GM12874 (cell line): ENCODE measurements at regions not wholly inside any gene's neighbourhood (a gene's known extent, or its start where the extent isn't known, plus 50 kb on each side); places are given as distances from the start of the nearest gene placed in this dataset.

Source experiments
- CTCF ChIP-seq: IDR thresholded peaks from 2 replicates; pipeline ENCODE4 v1.5.1; 2011; ENCODE audit warnings: low read depth, mild to moderate bottlenecking, control low read depth, low read length, moderate library complexity; ENCODE audit not compliant: insufficient read depth

GRCh38 chr10:58996866-58997265 lies 179.6 kb upstream of the PHYHIPL start:
- TF ChIP-seq CTCF, result no peak

GRCh38 chr10:58998924-58999713 lies 177.3 kb upstream of the PHYHIPL start:
- no peak for TF ChIP-seq CTCF

- TF ChIP-seq CTCF, result no peak
Observed at GRCh38 chr10:59000162-59000825, 176.1 kb upstream of the PHYHIPL start.

GRCh38 chr10:59002011-59002410 lies 174.4 kb upstream of the PHYHIPL start:
- no peak for TF ChIP-seq CTCF

- TF ChIP-seq CTCF, result no peak
Observed at GRCh38 chr10:59003203-59003602, 173.2 kb upstream of the PHYHIPL start.

GRCh38 chr10:59004392-59004791 lies 172.1 kb upstream of the PHYHIPL start:
- no peak for TF ChIP-seq CTCF

- no peak for TF ChIP-seq CTCF
Observed at GRCh38 chr10:59006511-59007306, 169.7 kb upstream of the PHYHIPL start.
